H9 (cell line): ENCODE measurements at regions not wholly inside any gene's neighbourhood (a gene's known extent, or its start where the extent isn't known, plus 50 kb on each side); places are given as distances from the start of the nearest gene placed in this dataset.

ENCODE experiments used
- DNase-seq: peaks from one replicate; pipeline ENCODE4 v3.0.0-alpha.2; 2017
- H2AFZ ChIP-seq: one replicate; pipeline ENCODE4 v1.6.1; 2013; ENCODE audit warnings: mild to moderate bottlenecking, low read length, control low read depth, moderate library complexity
- H2AK5ac ChIP-seq: 2 replicates; pipeline ENCODE4 v1.6.1; 2013; ENCODE audit warnings: low read length, control low read depth, mixed read lengths; ENCODE audit not compliant: insufficient read length
- H2BK120ac ChIP-seq: one replicate; pipeline ENCODE4 v1.6.1; 2013; ENCODE audit warnings: low read depth, mild to moderate bottlenecking, low read length, control low read depth, inconsistent platforms; ENCODE audit not compliant: poor library complexity, severe bottlenecking
- H2BK12ac ChIP-seq: 2 replicates; pipeline ENCODE4 v1.6.1; 2013; ENCODE audit warnings: low read length, control low read depth, mixed read lengths, low read depth; ENCODE audit not compliant: insufficient read length
- H2BK15ac ChIP-seq: 2 replicates; pipeline ENCODE4 v1.6.1; 2013; ENCODE audit warnings: low read depth, low read length, control low read depth
- H2BK20ac ChIP-seq: one replicate; pipeline ENCODE4 v1.6.1; 2013; ENCODE audit warnings: low read depth, mild to moderate bottlenecking, low read length, control low read depth, inconsistent platforms; ENCODE audit not compliant: poor library complexity, severe bottlenecking
- H2BK5ac ChIP-seq: 2 replicates; pipeline ENCODE4 v1.6.1; 2013; ENCODE audit warnings: low read length, control low read depth, mixed read lengths; ENCODE audit not compliant: insufficient read length
- H3K14ac ChIP-seq: 2 replicates; pipeline ENCODE4 v1.6.1; 2013; ENCODE audit warnings: low read length, control low read depth; ENCODE audit not compliant: insufficient read depth
- H3K18ac ChIP-seq: 2 replicates; pipeline ENCODE4 v1.6.1; 2013; ENCODE audit warnings: low read depth, mild to moderate bottlenecking, mixed read lengths, low read length, control low read depth; ENCODE audit not compliant: insufficient read length
- H3K23ac ChIP-seq: 2 replicates; pipeline ENCODE4 v1.6.1; 2013; ENCODE audit warnings: low read length, control low read depth, mixed read lengths, low read depth; ENCODE audit not compliant: insufficient read length
- H3K23me2 ChIP-seq: 2 replicates; pipeline ENCODE4 v1.6.1; 2013; ENCODE audit warnings: low read depth, mild to moderate bottlenecking, mixed read lengths, low read length, control low read depth; ENCODE audit not compliant: insufficient read length, poor library complexity, severe bottlenecking
- H3K27ac ChIP-seq: 2 replicates; pipeline ENCODE4 v1.5.1; 2013; ENCODE audit warnings: low read length, control low read depth, mixed read lengths, low read depth; ENCODE audit not compliant: insufficient read length
- H3K27me3 ChIP-seq: 2 replicates; pipeline ENCODE4 v1.6.1; 2013; ENCODE audit warnings: low read length, control low read depth, inconsistent platforms; ENCODE audit not compliant: insufficient read depth
- H3K4ac ChIP-seq: 2 replicates; pipeline ENCODE4 v1.6.1; 2013; ENCODE audit warnings: low read depth, mild to moderate bottlenecking, control low read depth, inconsistent platforms, low read length, moderate library complexity
- H3K4me1 ChIP-seq: 2 replicates; pipeline ENCODE4 v1.6.1; 2013; ENCODE audit warnings: low read length, control low read depth, inconsistent platforms; ENCODE audit not compliant: insufficient read depth
- H3K4me2 ChIP-seq: 2 replicates; pipeline ENCODE4 v1.6.1; 2013; ENCODE audit warnings: low read length, control low read depth, mixed read lengths; ENCODE audit not compliant: insufficient read length, insufficient read depth
- H3K56ac ChIP-seq: 2 replicates; pipeline ENCODE4 v1.6.1; 2013; ENCODE audit warnings: low read depth, mild to moderate bottlenecking, mixed read lengths, low read length, control low read depth; ENCODE audit not compliant: insufficient read length
- H3K79me1 ChIP-seq: 2 replicates; pipeline ENCODE4 v1.6.1; 2013; ENCODE audit warnings: low read depth, mild to moderate bottlenecking, moderate library complexity, low read length, control low read depth, inconsistent platforms; ENCODE audit not compliant: insufficient read depth, poor library complexity, severe bottlenecking
- H3K79me2 ChIP-seq: 2 replicates; pipeline ENCODE4 v1.6.1; 2013; ENCODE audit warnings: low read length, control low read depth, inconsistent platforms; ENCODE audit not compliant: insufficient read depth
- H3K9ac ChIP-seq: 2 replicates; pipeline ENCODE4 v1.6.1; 2013; ENCODE audit warnings: low read length, control low read depth, mixed read lengths; ENCODE audit not compliant: insufficient read length; ENCODE audit errors: extremely low read depth
- H3K9me3 ChIP-seq: one replicate; pipeline ENCODE4 v1.6.1; 2013; ENCODE audit warnings: low read depth, low read length, inconsistent platforms; ENCODE audit not compliant: control insufficient read depth
- H3T11ph ChIP-seq: one replicate; pipeline ENCODE4 v1.6.1; 2013; ENCODE audit warnings: mild to moderate bottlenecking, low read length, control low read depth, inconsistent platforms
- H4K20me1 ChIP-seq: one replicate; pipeline ENCODE4 v1.6.1; 2013; ENCODE audit not compliant: control insufficient read depth, insufficient read length, insufficient read depth
- H4K5ac ChIP-seq: 2 replicates; pipeline ENCODE4 v1.6.1; 2013; ENCODE audit warnings: low read depth, mild to moderate bottlenecking, mixed read lengths, low read length, control low read depth; ENCODE audit not compliant: insufficient read length
- H4K8ac ChIP-seq: replicated peaks from 2 replicates; pipeline ENCODE4 v1.6.1; 2013; ENCODE audit warnings: low read length, control low read depth, mixed read lengths, low read depth; ENCODE audit not compliant: insufficient read length
- H4K91ac ChIP-seq: 2 replicates; pipeline ENCODE4 v1.6.1; 2013; ENCODE audit warnings: low read depth, mild to moderate bottlenecking, moderate library complexity, mixed read lengths, low read length, control low read depth; ENCODE audit not compliant: insufficient read length
- H3K27ac Mint-ChIP-seq, 3 experiments: 2 replicates in 2 of 3; 3 replicates in 1 of 3; pipeline ENCODE4 v1.8.0; 2020 to 2021; ENCODE audit warnings: mixed read lengths in 3 of 3, mild to moderate bottlenecking in 1 of 3, moderate library complexity in 1 of 3
- H3K27me3 Mint-ChIP-seq: 2 replicates; pipeline ENCODE4 v1.8.0; 2021; ENCODE audit warnings: low read depth, mild to moderate bottlenecking, moderate library complexity, mixed read lengths
- H3K36me3 Mint-ChIP-seq, 3 experiments: 2 replicates in 2 of 3; 3 replicates in 1 of 3; pipeline ENCODE4 v1.8.0; 2020 to 2021; ENCODE audit warnings: low read depth in 3 of 3, mixed read lengths in 3 of 3; ENCODE audit not compliant: insufficient read depth in 1 of 3
- H3K4me1 Mint-ChIP-seq, 2 experiments: 2 replicates each; pipeline ENCODE4 v1.8.0; 2020; ENCODE audit warnings: mixed read lengths in 2 of 2
- H3K4me3 Mint-ChIP-seq, 2 experiments: 2 replicates in 1 of 2; 3 replicates in 1 of 2; pipeline ENCODE4 v1.8.0; 2020 to 2021; ENCODE audit warnings: mild to moderate bottlenecking in 2 of 2, mixed read lengths in 2 of 2, moderate library complexity in 1 of 2
- H3K9me3 Mint-ChIP-seq, 2 experiments: 2 replicates in 1 of 2; 3 replicates in 1 of 2; pipeline ENCODE4 v1.8.0; 2020; ENCODE audit warnings: mild to moderate bottlenecking in 2 of 2, mixed read lengths in 2 of 2, moderate library complexity in 1 of 2
- WGBS: extraction: QIAGEN DNeasy Blood & Tissue Kit; methylation state at CpG from one replicate; pipeline ENCODE4 v1.1.7; 2013; ENCODE audit warnings: missing lambda C conversion rate, low lambda C conversion rate, mixed read lengths; ENCODE audit not compliant: insufficient read length; ENCODE audit errors: extremely low coverage; 5-methylcytosine and 5-hydroxymethylcytosine counted together
- TF ChIP-seq, protein P1 (sequence below): fragments of 200-600 bp; sonication (generic); conservative IDR thresholded peaks from 3 replicates; pipeline ENCODE4 v1.8.0; 2021; ENCODE audit warnings: antibody characterized with exemption, mild to moderate bottlenecking

DNA sequence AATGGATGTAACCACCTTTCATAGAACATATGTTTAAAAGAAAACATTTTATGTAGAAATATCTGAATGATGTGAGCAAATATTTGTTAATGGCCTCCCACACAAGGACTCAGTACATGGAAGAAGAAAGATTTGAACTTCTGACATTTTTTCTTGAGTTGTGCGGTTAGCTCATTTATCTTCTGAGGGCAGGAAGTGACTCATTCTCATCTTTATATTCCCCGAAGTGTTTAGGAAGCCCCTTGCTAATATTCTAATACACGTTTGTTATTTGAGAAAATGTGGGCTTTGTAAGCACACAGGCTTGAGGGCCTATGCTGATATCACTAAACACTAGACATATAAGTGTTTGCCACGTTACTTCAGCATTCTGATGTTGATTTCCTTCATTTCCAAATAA is 392.5 kb upstream of the PTBP2 start:
- Histone ChIP-seq H3K23ac (no peak overlapping the region), H3K27ac (no peak overlapping the region), H3K14ac (no peak overlapping the region), H2AK5ac (no peak overlapping the region), H3K27me3 (no peaks in the 10 kb centered on the region), H3K18ac (no peak overlapping the region), H2BK12ac (no peak overlapping the region), H3K4ac (no peak overlapping the region), H3T11ph (no peak overlapping the region), H4K5ac (no peak overlapping the region), H2BK5ac (no peak overlapping the region), H3K23me2 (no peaks in the 10 kb centered on the region), H3K9me3 (no peaks in the 10 kb centered on the region), H3K4me1 (no peaks in the 10 kb centered on the region), H2AFZ (no peak overlapping the region), H4K8ac (no peak overlapping the region), H2BK20ac (no peak overlapping the region), H3K4me2 (no peak overlapping the region), H3K56ac (no peak overlapping the region), H3K79me1 (no peaks in the 10 kb centered on the region), H3K9ac (no peak overlapping the region), H3K79me2 (no peaks in the 10 kb centered on the region), H2BK120ac (no peak overlapping the region), H2BK15ac (no peak overlapping the region), H4K20me1 (no peaks in the 10 kb centered on the region), H4K91ac (no peak overlapping the region)
- TF ChIP-seq, protein P1, sequence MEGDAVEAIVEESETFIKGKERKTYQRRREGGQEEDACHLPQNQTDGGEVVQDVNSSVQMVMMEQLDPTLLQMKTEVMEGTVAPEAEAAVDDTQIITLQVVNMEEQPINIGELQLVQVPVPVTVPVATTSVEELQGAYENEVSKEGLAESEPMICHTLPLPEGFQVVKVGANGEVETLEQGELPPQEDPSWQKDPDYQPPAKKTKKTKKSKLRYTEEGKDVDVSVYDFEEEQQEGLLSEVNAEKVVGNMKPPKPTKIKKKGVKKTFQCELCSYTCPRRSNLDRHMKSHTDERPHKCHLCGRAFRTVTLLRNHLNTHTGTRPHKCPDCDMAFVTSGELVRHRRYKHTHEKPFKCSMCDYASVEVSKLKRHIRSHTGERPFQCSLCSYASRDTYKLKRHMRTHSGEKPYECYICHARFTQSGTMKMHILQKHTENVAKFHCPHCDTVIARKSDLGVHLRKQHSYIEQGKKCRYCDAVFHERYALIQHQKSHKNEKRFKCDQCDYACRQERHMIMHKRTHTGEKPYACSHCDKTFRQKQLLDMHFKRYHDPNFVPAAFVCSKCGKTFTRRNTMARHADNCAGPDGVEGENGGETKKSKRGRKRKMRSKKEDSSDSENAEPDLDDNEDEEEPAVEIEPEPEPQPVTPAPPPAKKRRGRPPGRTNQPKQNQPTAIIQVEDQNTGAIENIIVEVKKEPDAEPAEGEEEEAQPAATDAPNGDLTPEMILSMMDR: no peak
- WGBS: no CpG with 5 or more reads among the region's 4 CpGs
- Mint-ChIP-seq H3K4me1 (no peaks in the 10 kb centered on the region), H3K27me3 (no peaks in the 10 kb centered on the region), H3K36me3 (no peaks in the 10 kb centered on the region), H3K27ac (no peak overlapping the region), H3K4me3 (no peak overlapping the region), H3K9me3 (peaks cover 0 to 2% of the 10 kb centered on the region in 2 experiments; a peak in 2 of 5 replicates)
- DNase-seq: no peak
